ENCODE measurements at regions not wholly inside any gene's neighbourhood (a gene's known extent, or its start where the extent isn't known, plus 50 kb on each side); places are given as distances from the start of the nearest gene placed in this dataset.

GRCh38 chr10:120095875-120096274 lies 203.3 kb downstream of the SEC23IP start:
- TF ChIP-seq GATA2 (IDR thresholded peaks at IDR 0.05; ENCODE audit: low read depth, low read length) = no peak
- TF ChIP-seq GATA3 (IDR thresholded peaks at IDR 0.05; ENCODE audit: low read depth, low read length) = no peak
